ENCODE measurements at regions not wholly inside any gene's neighbourhood (a gene's known extent, or its start where the extent isn't known, plus 50 kb on each side); places are given as distances from the start of the nearest gene placed in this dataset.

DNA sequence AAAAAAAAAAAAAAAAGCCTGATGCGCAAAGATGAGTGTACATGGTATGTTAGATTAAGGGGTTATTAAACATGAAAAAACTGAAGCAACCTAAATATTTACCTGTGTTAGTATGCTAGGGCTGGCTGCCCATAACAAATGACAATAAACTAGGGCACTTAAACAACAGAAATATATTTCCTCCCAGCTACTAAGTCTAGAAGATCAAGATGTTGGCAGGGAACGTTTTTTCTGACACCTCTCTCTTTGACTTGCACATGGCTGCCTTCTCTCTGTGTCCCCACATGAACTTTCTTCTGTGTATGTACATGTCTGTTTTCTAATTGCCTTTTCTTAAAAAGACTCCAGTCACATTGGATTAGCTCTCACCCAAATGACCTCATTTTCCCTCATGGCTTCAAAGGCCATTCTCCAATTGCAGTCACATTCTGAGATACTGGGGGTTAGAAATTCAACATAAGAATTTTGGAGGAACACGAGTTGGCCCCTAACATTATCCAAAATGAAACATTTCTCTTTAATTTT, 694.5 kb downstream of the CDH9 start:
- TF ChIP-seq, protein P1, sequence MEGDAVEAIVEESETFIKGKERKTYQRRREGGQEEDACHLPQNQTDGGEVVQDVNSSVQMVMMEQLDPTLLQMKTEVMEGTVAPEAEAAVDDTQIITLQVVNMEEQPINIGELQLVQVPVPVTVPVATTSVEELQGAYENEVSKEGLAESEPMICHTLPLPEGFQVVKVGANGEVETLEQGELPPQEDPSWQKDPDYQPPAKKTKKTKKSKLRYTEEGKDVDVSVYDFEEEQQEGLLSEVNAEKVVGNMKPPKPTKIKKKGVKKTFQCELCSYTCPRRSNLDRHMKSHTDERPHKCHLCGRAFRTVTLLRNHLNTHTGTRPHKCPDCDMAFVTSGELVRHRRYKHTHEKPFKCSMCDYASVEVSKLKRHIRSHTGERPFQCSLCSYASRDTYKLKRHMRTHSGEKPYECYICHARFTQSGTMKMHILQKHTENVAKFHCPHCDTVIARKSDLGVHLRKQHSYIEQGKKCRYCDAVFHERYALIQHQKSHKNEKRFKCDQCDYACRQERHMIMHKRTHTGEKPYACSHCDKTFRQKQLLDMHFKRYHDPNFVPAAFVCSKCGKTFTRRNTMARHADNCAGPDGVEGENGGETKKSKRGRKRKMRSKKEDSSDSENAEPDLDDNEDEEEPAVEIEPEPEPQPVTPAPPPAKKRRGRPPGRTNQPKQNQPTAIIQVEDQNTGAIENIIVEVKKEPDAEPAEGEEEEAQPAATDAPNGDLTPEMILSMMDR (IDR thresholded peaks at IDR 0.05; ENCODE audit: insufficient read depth, low read depth, low read length): no peak
- TF ChIP-seq EZH2 (IDR thresholded peaks at IDR 0.05; ENCODE audit: insufficient read depth, low read length): no peak

Data from astrocyte (in vitro differentiated cells and primary cell).